SK-N-SH (cell line): ENCODE measurements at regions not wholly inside any gene's neighbourhood (a gene's known extent, or its start where the extent isn't known, plus 50 kb on each side); places are given as distances from the start of the nearest gene placed in this dataset.

ENCODE experiments used
- CTCF ChIA-PET: fragments of 300-600, 350-600 bp; formaldehyde crosslinking; extraction: SDS; loops from one replicate; lab custom pipeline; 2021; lab: Yijun Ruan, JAX
- POLR2A ChIA-PET: fragments of 350-600 bp; sonication (Branson Sonifier 250); formaldehyde crosslinking; extraction: SDS; loops from one replicate; lab custom pipeline; 2020; ENCODE audit warnings: antibody characterized with exemption, inconsistent platforms; lab: Yijun Ruan, JAX
- DNase-seq: peaks from one replicate; pipeline ENCODE4 v3.0.0; 2012
- H2AFZ ChIP-seq: fragments of 200-600 bp; sonication (generic); 2 replicates; pipeline ENCODE4 v1.8.1; 2016; ENCODE audit warnings: antibody characterized with exemption, mild to moderate bottlenecking, low read depth
- H3F3A ChIP-seq: fragments of 200-600 bp; sonication (generic); replicated peaks from 2 replicates; pipeline ENCODE3; 2016; ENCODE audit warnings: antibody characterized with exemption, mild to moderate bottlenecking; ENCODE audit not compliant: insufficient read depth
- H3K27ac ChIP-seq, 2 experiments: fragments of 200-500 bp in 1 of 2; fragments of 200-600 bp in 1 of 2; sonication (Bioruptor generic) in 1 of 2; sonication (generic), shearing (Covaris generic) in 1 of 2; 2 replicates each; pipeline versions ENCODE4 v1.5.1 to v1.6.1; 2014 to 2016; ENCODE audit warnings: low read depth in 2 of 2, inconsistent platforms in 1 of 2, low read length in 1 of 2, mild to moderate bottlenecking in 1 of 2, mixed read lengths in 1 of 2
- H3K27me3 ChIP-seq: fragments of 200-600 bp; sonication (generic), shearing (Covaris generic); 2 replicates; pipeline ENCODE4 v1.6.1; 2016; ENCODE audit warnings: mixed run types; ENCODE audit not compliant: insufficient read depth
- H3K36me3 ChIP-seq, 2 experiments: fragments of 200-500 bp in 1 of 2; fragments of 200-600 bp in 1 of 2; sonication (Bioruptor generic) in 1 of 2; sonication (generic) in 1 of 2; replicated peaks in 1 of 2; 2 replicates each; pipeline versions ENCODE3 to v1.5.1; 2014 to 2016; ENCODE audit warnings: low read length in 1 of 2, mild to moderate bottlenecking in 1 of 2; ENCODE audit not compliant: insufficient read depth in 2 of 2, control insufficient read depth in 1 of 2
- H3K4me1 ChIP-seq, 2 experiments: fragments of 200-500 bp in 1 of 2; fragments of 200-600 bp in 1 of 2; sonication (Bioruptor generic) in 1 of 2; sonication (generic), shearing (Covaris generic) in 1 of 2; 2 replicates each; pipeline versions ENCODE4 v1.5.1 to v1.6.1; 2014 to 2016; ENCODE audit warnings: low read depth in 1 of 2, low read length in 1 of 2, mixed run types in 1 of 2; ENCODE audit not compliant: insufficient read depth in 2 of 2, control insufficient read depth in 1 of 2
- H3K4me2 ChIP-seq: fragments of 200-600 bp; sonication (generic), shearing (Covaris generic); 2 replicates; pipeline ENCODE4 v1.6.1; 2017; ENCODE audit warnings: mixed run types
- H3K4me3 ChIP-seq, 2 experiments: fragments of 200-500 bp in 1 of 2; fragments of 200-600 bp in 1 of 2; sonication (Bioruptor generic) in 1 of 2; sonication (generic), shearing (Covaris generic) in 1 of 2; 2 replicates each; pipeline versions ENCODE4 v1.5.1 to v1.8.1; 2014 to 2016; ENCODE audit warnings: low read depth in 2 of 2, inconsistent platforms in 1 of 2, low read length in 1 of 2, mild to moderate bottlenecking in 1 of 2, mixed read lengths in 1 of 2, moderate library complexity in 1 of 2
- H3K79me2 ChIP-seq: fragments of 200-600 bp; sonication (generic); 2 replicates; pipeline ENCODE4 v1.8.1; 2017; ENCODE audit warnings: mild to moderate bottlenecking; ENCODE audit not compliant: insufficient read depth
- H3K9ac ChIP-seq: fragments of 200-600 bp; sonication (generic); 2 replicates; pipeline ENCODE4 v1.6.1; 2017; ENCODE audit warnings: mixed run types
- H3K9me2 ChIP-seq: fragments of 200-600 bp; sonication (generic); 2 replicates; pipeline ENCODE4 v1.6.1; 2017; ENCODE audit warnings: mixed run types
- H3K9me3 ChIP-seq: fragments of 200-600 bp; sonication (generic); 2 replicates; pipeline ENCODE4 v1.6.1; 2017; ENCODE audit warnings: mixed run types, mild to moderate bottlenecking, moderate library complexity
- H4K20me1 ChIP-seq: fragments of 200-600 bp; sonication (generic); 2 replicates; pipeline ENCODE4 v1.6.1; 2017; ENCODE audit warnings: mild to moderate bottlenecking, mixed run types; ENCODE audit not compliant: insufficient read depth
- EP300 ChIP-seq, 2 experiments: IDR thresholded peaks; 2 replicates each; pipeline versions ENCODE4 v1.4.0 to v1.6.1; 2012; ENCODE audit warnings: borderline replicate concordance in 1 of 2, low read depth in 1 of 2, low read length in 1 of 2
- EZH2phosphoT487 ChIP-seq: fragments of 200-600 bp; sonication (generic); IDR thresholded peaks from 2 replicates; pipeline ENCODE4 v1.6.1; 2017; ENCODE audit warnings: low read depth, mixed run types, mild to moderate bottlenecking, antibody characterized with exemption, moderate library complexity, borderline replicate concordance
- FOXM1 ChIP-seq: IDR thresholded peaks from 2 replicates; pipeline ENCODE4 v1.4.0; 2012; ENCODE audit warnings: low read depth, mild to moderate bottlenecking
- GABPA ChIP-seq: IDR thresholded peaks from 2 replicates; pipeline ENCODE4 v1.4.0; 2012; ENCODE audit warnings: low read depth, mild to moderate bottlenecking
- GATA2 ChIP-seq: sonication (generic); formaldehyde crosslinking; IDR thresholded peaks from 2 replicates; pipeline ENCODE4 v1.5.0; 2020; ENCODE audit warnings: mild to moderate bottlenecking, missing genetic modification reagents
- MXI1 ChIP-seq: IDR thresholded peaks from 2 replicates; pipeline ENCODE4 v1.6.1; 2012; ENCODE audit warnings: mild to moderate bottlenecking, low read depth, low read length, improper control_type of control experiment
- NFIC ChIP-seq: IDR thresholded peaks from 2 replicates; pipeline ENCODE4 v1.4.0; 2012; ENCODE audit warnings: borderline replicate concordance
- RCOR1 ChIP-seq: fragments of 150-350 bp; IDR thresholded peaks from 2 replicates; pipeline ENCODE4 v1.6.1; 2017; ENCODE audit warnings: antibody characterized with exemption, low read length
- TCF12 ChIP-seq: IDR thresholded peaks from 2 replicates; pipeline ENCODE4 v1.4.0; 2012
- WGBS: methylation state at CpG from one replicate; pipeline ENCODE4 v1.1.6; 2017; ENCODE audit warnings: low lambda C conversion rate; 5-methylcytosine and 5-hydroxymethylcytosine counted together
- TF ChIP-seq, protein P1 (sequence below): IDR thresholded peaks from 2 replicates; pipeline ENCODE4 v1.4.0; 2012; ENCODE audit warnings: low read depth
- TF ChIP-seq, protein P2 (sequence below): IDR thresholded peaks from 2 replicates; pipeline ENCODE4 v1.6.1; 2012; ENCODE audit warnings: mild to moderate bottlenecking, low read depth, low read length, moderate library complexity
- TF ChIP-seq, protein P3 (sequence below): IDR thresholded peaks from 2 replicates; pipeline ENCODE4 v1.4.0; 2012; ENCODE audit warnings: low read depth, borderline replicate concordance
- TF ChIP-seq, protein P4 (sequence below): IDR thresholded peaks from 2 replicates; pipeline ENCODE4; 2012

DNA sequence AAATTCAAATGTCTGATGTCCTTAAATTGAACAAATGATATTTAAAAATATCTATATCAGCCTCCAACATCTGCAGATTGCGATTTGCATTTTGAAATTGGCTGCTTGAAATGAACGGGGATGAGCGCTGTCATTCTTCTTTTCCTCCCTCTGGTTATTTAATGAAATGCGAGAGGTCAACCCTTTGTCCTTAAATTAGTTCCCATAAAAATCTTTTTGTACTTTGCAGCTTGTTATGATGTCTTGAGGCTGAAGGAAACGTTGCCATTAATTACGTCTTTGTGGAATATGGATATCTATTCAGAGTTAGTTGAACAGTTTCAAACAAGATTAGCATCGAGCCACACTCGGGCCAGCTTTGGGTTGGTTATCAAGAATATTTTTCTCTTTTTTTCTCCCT lies 140.0 kb downstream of the LINC00237 start:
- WGBS, result 10% methylated on average over 8 of the region's 8 CpGs

DNA sequence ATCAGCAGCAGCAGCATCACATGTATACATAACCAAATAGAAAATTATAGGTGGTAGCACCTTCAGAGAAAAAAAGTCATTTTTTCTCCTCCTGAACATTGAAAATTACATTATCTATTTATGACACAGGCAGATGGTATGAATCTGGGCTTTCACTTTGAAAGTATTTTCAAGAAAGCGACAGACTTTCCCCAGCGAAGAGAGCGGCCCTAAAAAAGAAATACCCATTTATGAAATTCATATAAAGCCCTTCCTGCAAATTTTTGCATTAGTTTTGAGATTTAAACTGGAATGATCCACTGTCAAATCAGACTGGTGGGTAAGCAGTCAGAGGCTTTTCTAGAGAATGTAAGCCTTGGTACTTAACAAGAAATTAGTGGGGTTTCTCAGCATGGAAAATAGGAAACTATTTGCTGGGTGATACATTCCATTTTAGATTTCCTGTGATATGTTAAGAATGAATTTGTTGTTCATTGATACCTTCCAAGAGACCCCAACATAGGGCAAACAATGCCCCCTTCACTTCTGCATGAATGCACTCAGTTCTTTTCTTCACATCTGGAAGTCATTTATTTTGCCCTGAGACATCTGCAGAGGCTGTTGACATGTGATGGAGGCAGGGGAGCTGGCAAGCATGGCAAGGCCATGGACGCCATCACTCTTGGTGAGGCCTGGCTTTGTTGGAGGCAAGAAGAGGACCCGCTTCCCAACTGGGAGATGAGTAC lies 147.0 kb downstream of the LINC00237 start:
- H4K20me1 ChIP-seq, result no peaks in the 10 kb centered on the region
- H3K4me1 ChIP-seq, result no peaks in the 10 kb centered on the region
- H3K27ac ChIP-seq, result no peak overlapping the region
- no peak for TF ChIP-seq EZH2phosphoT487
- TF ChIP-seq, protein P1, sequence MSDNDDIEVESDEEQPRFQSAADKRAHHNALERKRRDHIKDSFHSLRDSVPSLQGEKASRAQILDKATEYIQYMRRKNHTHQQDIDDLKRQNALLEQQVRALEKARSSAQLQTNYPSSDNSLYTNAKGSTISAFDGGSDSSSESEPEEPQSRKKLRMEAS, result no peak
- no peak for TF ChIP-seq NFIC
- TF ChIP-seq GABPA, result no peak
- no peak for TF ChIP-seq TCF12
- TF ChIP-seq, protein P2, sequence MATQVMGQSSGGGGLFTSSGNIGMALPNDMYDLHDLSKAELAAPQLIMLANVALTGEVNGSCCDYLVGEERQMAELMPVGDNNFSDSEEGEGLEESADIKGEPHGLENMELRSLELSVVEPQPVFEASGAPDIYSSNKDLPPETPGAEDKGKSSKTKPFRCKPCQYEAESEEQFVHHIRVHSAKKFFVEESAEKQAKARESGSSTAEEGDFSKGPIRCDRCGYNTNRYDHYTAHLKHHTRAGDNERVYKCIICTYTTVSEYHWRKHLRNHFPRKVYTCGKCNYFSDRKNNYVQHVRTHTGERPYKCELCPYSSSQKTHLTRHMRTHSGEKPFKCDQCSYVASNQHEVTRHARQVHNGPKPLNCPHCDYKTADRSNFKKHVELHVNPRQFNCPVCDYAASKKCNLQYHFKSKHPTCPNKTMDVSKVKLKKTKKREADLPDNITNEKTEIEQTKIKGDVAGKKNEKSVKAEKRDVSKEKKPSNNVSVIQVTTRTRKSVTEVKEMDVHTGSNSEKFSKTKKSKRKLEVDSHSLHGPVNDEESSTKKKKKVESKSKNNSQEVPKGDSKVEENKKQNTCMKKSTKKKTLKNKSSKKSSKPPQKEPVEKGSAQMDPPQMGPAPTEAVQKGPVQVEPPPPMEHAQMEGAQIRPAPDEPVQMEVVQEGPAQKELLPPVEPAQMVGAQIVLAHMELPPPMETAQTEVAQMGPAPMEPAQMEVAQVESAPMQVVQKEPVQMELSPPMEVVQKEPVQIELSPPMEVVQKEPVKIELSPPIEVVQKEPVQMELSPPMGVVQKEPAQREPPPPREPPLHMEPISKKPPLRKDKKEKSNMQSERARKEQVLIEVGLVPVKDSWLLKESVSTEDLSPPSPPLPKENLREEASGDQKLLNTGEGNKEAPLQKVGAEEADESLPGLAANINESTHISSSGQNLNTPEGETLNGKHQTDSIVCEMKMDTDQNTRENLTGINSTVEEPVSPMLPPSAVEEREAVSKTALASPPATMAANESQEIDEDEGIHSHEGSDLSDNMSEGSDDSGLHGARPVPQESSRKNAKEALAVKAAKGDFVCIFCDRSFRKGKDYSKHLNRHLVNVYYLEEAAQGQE, result no peak
- TF ChIP-seq GATA2 (CRISPR knock-in tag), result no peak
- TF ChIP-seq EP300 (IDR thresholded peaks at IDR 0.05; ENCODE audit: borderline replicate concordance in 1 of 2, low read depth in 1 of 2, low read length in 1 of 2), result no peak
- no peak for TF ChIP-seq MXI1
- TF ChIP-seq, protein P3, sequence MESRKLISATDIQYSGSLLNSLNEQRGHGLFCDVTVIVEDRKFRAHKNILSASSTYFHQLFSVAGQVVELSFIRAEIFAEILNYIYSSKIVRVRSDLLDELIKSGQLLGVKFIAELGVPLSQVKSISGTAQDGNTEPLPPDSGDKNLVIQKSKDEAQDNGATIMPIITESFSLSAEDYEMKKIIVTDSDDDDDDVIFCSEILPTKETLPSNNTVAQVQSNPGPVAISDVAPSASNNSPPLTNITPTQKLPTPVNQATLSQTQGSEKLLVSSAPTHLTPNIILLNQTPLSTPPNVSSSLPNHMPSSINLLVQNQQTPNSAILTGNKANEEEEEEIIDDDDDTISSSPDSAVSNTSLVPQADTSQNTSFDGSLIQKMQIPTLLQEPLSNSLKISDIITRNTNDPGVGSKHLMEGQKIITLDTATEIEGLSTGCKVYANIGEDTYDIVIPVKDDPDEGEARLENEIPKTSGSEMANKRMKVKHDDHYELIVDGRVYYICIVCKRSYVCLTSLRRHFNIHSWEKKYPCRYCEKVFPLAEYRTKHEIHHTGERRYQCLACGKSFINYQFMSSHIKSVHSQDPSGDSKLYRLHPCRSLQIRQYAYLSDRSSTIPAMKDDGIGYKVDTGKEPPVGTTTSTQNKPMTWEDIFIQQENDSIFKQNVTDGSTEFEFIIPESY, result no peak
- no peak overlapping the region for H3K4me2 ChIP-seq
- no peak overlapping the region for H3K9ac ChIP-seq
- H3K4me3 ChIP-seq, result no peak overlapping the region
- H3F3A ChIP-seq, result no peaks in the 10 kb centered on the region
- H3K79me2 ChIP-seq, result no peaks in the 10 kb centered on the region
- no peak overlapping the region for H2AFZ ChIP-seq
- no peaks in the 10 kb centered on the region for H3K9me3 ChIP-seq
- 3% methylated on average over 5 of the region's 5 CpGs for WGBS
- H3K27me3 ChIP-seq, result peaks cover 7% of the 10 kb centered on the region; the same call in 1 of the 2 replicates
- CTCF ChIA-PET, result interaction anchor here (1.1 kb wide), 1 partner anchor 99 kb away, joined by 3 read pairs; no protein-coding TSS in a partner anchor
- no peak for DNase-seq
- POLR2A ChIA-PET, result no interaction called here
- no peaks in the 10 kb centered on the region for H3K36me3 ChIP-seq
- H3K9me2 ChIP-seq, result no peaks in the 10 kb centered on the region

More for the DNA sequence above, 140.0 kb downstream of the LINC00237 start:
- Histone ChIP-seq H3K27ac (no peak overlapping the region), H3K79me2 (no peaks in the 10 kb centered on the region), H3K9me2 (no peaks in the 10 kb centered on the region), H4K20me1 (no peaks in the 10 kb centered on the region), H2AFZ (no peak overlapping the region), H3K27me3 (peaks cover 14% of the 10 kb centered on the region; the same call in 1 of the 2 replicates), H3K4me1 (no peaks in the 10 kb centered on the region), H3K4me2 (no peak overlapping the region), H3K9ac (no peak overlapping the region), H3K4me3 (no peak overlapping the region), H3K36me3 (no peaks in the 10 kb centered on the region), H3K9me3 (no peaks in the 10 kb centered on the region), H3F3A (no peaks in the 10 kb centered on the region)
- CTCF ChIA-PET, result interaction anchor here (1.1 kb wide), 1 partner anchor 270 kb away, joined by 4 read pairs; no protein-coding TSS in a partner anchor
- no peak for TF ChIP-seq RCOR1
- TF ChIP-seq, protein P3, result no peak
- TF ChIP-seq FOXM1, result no peak
- TF ChIP-seq, protein P4, sequence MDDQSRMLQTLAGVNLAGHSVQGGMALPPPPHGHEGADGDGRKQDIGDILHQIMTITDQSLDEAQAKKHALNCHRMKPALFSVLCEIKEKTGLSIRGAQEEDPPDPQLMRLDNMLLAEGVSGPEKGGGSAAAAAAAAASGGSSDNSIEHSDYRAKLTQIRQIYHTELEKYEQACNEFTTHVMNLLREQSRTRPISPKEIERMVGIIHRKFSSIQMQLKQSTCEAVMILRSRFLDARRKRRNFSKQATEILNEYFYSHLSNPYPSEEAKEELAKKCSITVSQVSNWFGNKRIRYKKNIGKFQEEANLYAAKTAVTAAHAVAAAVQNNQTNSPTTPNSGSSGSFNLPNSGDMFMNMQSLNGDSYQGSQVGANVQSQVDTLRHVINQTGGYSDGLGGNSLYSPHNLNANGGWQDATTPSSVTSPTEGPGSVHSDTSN, result no peak
- no peak for DNase-seq
- POLR2A ChIA-PET, result no interaction called here
